PC-3 (cell line): ENCODE measurements at regions not wholly inside any gene's neighbourhood (a gene's known extent, or its start where the extent isn't known, plus 50 kb on each side); places are given as distances from the start of the nearest gene placed in this dataset.

Source experiments
- ATAC-seq: fragments of 200-7000 bp; cut with Tn5 transposase; 2 replicates; pipeline ENCODE4 v1.9.1; 2020; ENCODE audit warnings: mild to moderate bottlenecking, moderate library complexity
- BruUV-seq: library from RNA; stranded (reverse); fragments of 400-500 nt; replicated peaks from 2 replicates; lab custom pipeline; 2021; lab: Mats Ljungman, UMichigan
- CTCF ChIA-PET: fragments of 300-600 bp; sonication (Branson Sonifier 250); formaldehyde crosslinking; loops from one replicate; lab custom pipeline; 2022; ENCODE audit warnings: antibody characterized with exemption; lab: Charles Lee
- POLR2A ChIA-PET: fragments of 300-600 bp; sonication (Branson Sonifier 250); formaldehyde crosslinking; loops from one replicate; lab custom pipeline; 2022; ENCODE audit warnings: antibody characterized with exemption; ENCODE audit not compliant: unreplicated experiment; lab: Charles Lee
- DNase-seq: peaks from one replicate; pipeline ENCODE4 v3.0.0-alpha.2; 2015
- H2AFZ ChIP-seq: fragments of 300-600 bp; sonication (generic); 2 replicates; pipeline ENCODE4 v1.6.0; 2016; ENCODE audit warnings: antibody characterized with exemption, low read length
- H3F3A ChIP-seq: fragments of 300-600 bp; sonication (generic); one replicate; pipeline ENCODE4 v1.6.0; 2017; ENCODE audit warnings: antibody characterized with exemption, low read length, control low read depth, mild to moderate bottlenecking; ENCODE audit not compliant: unreplicated experiment
- H3K27ac ChIP-seq: fragments of 300-600 bp; sonication (generic); 2 replicates; pipeline ENCODE4 v1.5.1; 2016; ENCODE audit warnings: mild to moderate bottlenecking, low read length
- H3K27me3 ChIP-seq: fragments of 300-600 bp; sonication (generic); 2 replicates; pipeline ENCODE4 v1.6.1; 2016; ENCODE audit warnings: low read length, mixed read lengths
- H3K36me3 ChIP-seq: fragments of 300-600 bp; sonication (generic); 2 replicates; pipeline ENCODE4 v1.6.1; 2016; ENCODE audit warnings: low read depth, mixed run types, low read length, mixed read lengths
- H3K4me1 ChIP-seq: fragments of 300-600 bp; sonication (generic); 2 replicates; pipeline ENCODE4 v1.5.1; 2016; ENCODE audit warnings: low read length; ENCODE audit not compliant: insufficient read depth
- H3K4me2 ChIP-seq: fragments of 300-600 bp; sonication (generic); 2 replicates; pipeline ENCODE4 v1.6.0; 2016; ENCODE audit warnings: low read length
- H3K4me3 ChIP-seq: fragments of 300-600 bp; sonication (generic); 2 replicates; pipeline ENCODE4 v1.5.1; 2016; ENCODE audit warnings: mild to moderate bottlenecking, low read length, mixed read lengths
- H3K79me2 ChIP-seq: fragments of 300-600 bp; sonication (generic); 2 replicates; pipeline ENCODE4 v1.6.1; 2017; ENCODE audit warnings: low read length, mixed read lengths
- H3K9ac ChIP-seq: fragments of 300-600 bp; sonication (generic); 2 replicates; pipeline ENCODE4 v1.6.0; 2016; ENCODE audit warnings: mild to moderate bottlenecking, low read length
- H3K9me2 ChIP-seq: fragments of 300-600 bp; sonication (generic); replicated peaks from 2 replicates; pipeline ENCODE4 v1.6.1; 2016; ENCODE audit warnings: mixed run types, low read length, mixed read lengths
- H3K9me3 ChIP-seq: fragments of 300-600 bp; sonication (generic); 2 replicates; pipeline ENCODE4 v1.6.1; 2016; ENCODE audit warnings: low read length, mixed read lengths
- H4K20me1 ChIP-seq: fragments of 300-600 bp; sonication (generic); 2 replicates; pipeline ENCODE4 v1.6.1; 2016; ENCODE audit warnings: low read length, mixed read lengths
- EZH2 ChIP-seq: fragments of 300-600 bp; sonication (generic); IDR thresholded peaks from one replicate; pipeline ENCODE4 v1.6.1; 2017; ENCODE audit warnings: antibody characterized with exemption, mild to moderate bottlenecking, low read length; ENCODE audit not compliant: unreplicated experiment
- EZH2phosphoT487 ChIP-seq: fragments of 300-600 bp; sonication (generic); IDR thresholded peaks from 2 replicates; pipeline ENCODE4 v1.6.1; 2018; ENCODE audit warnings: mild to moderate bottlenecking, antibody characterized with exemption, low read length, borderline replicate concordance
- intact Hi-C: fragments of 100-400 bp; cut with micrococcal nuclease; formaldehyde crosslinking; loops from 2 replicates; pipeline ENCODE4 v1.9.0; 2023
- TF ChIP-seq, protein P1 (sequence below): fragments of 300-600 bp; sonication (generic); conservative IDR thresholded peaks from 2 replicates; pipeline ENCODE4 v1.5.1; 2017; ENCODE audit warnings: antibody characterized with exemption, low read depth, mild to moderate bottlenecking, low read length

- no peaks in the 10 kb centered on the region for H3K36me3 ChIP-seq
- H3K27ac ChIP-seq = no peak overlapping the region
- ATAC-seq = no peak
- no peak for DNase-seq
- intact Hi-C loops = loop anchor here (2.0 kb wide), 1 partner anchor 257 kb away; no protein-coding TSS in a partner anchor
- H3K4me2 ChIP-seq = no peak overlapping the region
- H3K4me3 ChIP-seq = no peak overlapping the region
- no peaks in the 10 kb centered on the region for H3K9me3 ChIP-seq
- H3F3A ChIP-seq = no peaks in the 10 kb centered on the region
- no peak overlapping the region for H2AFZ ChIP-seq
- peaks cover 4% of the 10 kb centered on the region; the same call in 1 of the 2 replicates for H3K4me1 ChIP-seq
- no peak overlapping the region for H3K9ac ChIP-seq
- H3K27me3 ChIP-seq = peaks cover 22% of the 10 kb centered on the region
- no peak for TF ChIP-seq EZH2
- TF ChIP-seq, protein P1, sequence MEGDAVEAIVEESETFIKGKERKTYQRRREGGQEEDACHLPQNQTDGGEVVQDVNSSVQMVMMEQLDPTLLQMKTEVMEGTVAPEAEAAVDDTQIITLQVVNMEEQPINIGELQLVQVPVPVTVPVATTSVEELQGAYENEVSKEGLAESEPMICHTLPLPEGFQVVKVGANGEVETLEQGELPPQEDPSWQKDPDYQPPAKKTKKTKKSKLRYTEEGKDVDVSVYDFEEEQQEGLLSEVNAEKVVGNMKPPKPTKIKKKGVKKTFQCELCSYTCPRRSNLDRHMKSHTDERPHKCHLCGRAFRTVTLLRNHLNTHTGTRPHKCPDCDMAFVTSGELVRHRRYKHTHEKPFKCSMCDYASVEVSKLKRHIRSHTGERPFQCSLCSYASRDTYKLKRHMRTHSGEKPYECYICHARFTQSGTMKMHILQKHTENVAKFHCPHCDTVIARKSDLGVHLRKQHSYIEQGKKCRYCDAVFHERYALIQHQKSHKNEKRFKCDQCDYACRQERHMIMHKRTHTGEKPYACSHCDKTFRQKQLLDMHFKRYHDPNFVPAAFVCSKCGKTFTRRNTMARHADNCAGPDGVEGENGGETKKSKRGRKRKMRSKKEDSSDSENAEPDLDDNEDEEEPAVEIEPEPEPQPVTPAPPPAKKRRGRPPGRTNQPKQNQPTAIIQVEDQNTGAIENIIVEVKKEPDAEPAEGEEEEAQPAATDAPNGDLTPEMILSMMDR = no peak; the same call in 1 of the 2 replicates
- TF ChIP-seq EZH2phosphoT487 = no peak
- H3K79me2 ChIP-seq = no peaks in the 10 kb centered on the region
- ChIA-PET CTCF (interaction anchor here (1.0 kb wide), 1 partner anchor 257 kb away, joined by 3 read pairs; no protein-coding TSS in a partner anchor), POLR2A (no interaction called here)
- no peaks in the 10 kb centered on the region for H3K9me2 ChIP-seq
- no TSS peak for BruUV-seq
- H4K20me1 ChIP-seq = no peaks in the 10 kb centered on the region
These were observed 91.5 kb upstream of the SHANK2 start for GRCh38 chr11:71343828-71344400.

- DNase-seq (peak; percentile 75), ATAC-seq (peak; percentile 69)
- Histone ChIP-seq H3K4me2 (no peak overlapping the region), H3K27me3 (peaks cover 15% of the 10 kb centered on the region), H3K4me1 (peaks cover 4% of the 10 kb centered on the region; the same call in 1 of the 2 replicates), H3F3A (no peaks in the 10 kb centered on the region), H3K27ac (no peak overlapping the region), H3K9me2 (no peaks in the 10 kb centered on the region), H3K79me2 (no peaks in the 10 kb centered on the region), H3K4me3 (no peak overlapping the region), H2AFZ (no peak overlapping the region), H3K9ac (no peak overlapping the region), H3K36me3 (no peaks in the 10 kb centered on the region), H3K9me3 (no peaks in the 10 kb centered on the region), H4K20me1 (no peaks in the 10 kb centered on the region)
- intact Hi-C loops = loop anchor here (2.0 kb wide), 1 partner anchor 256 kb away; no protein-coding TSS in a partner anchor
- no TSS peak for BruUV-seq
- ChIA-PET CTCF (interaction anchor here (1.0 kb wide), 1 partner anchor 256 kb away, joined by 3 read pairs; no protein-coding TSS in a partner anchor), POLR2A (no interaction called here)
- TF ChIP-seq, protein P1 = peak; percentile 86
- TF ChIP-seq EZH2phosphoT487 (no peak), EZH2 (no peak)
These were observed 90.8 kb upstream of the SHANK2 start for GRCh38 chr11:71342951-71343827.
